Activated T-helper 1 cell treated with anti-CD3 and anti-CD28 coated beads, Interleukin-12 subunit alpha, Interleukin-12 subunit beta, Interleukin-2, Interleukin-4 antibody, amounts not matched to agents 30 ng/mL and 10 ng/mL and 1 ng/mL, durations not matched to agents 14 hours and 24 hours and 36 hours (primary cell): ENCODE measurements at regions not wholly inside any gene's neighbourhood (a gene's known extent, or its start where the extent isn't known, plus 50 kb on each side); places are given as distances from the start of the nearest gene placed in this dataset.
"Not testable (repeated sequence)": the region's sequence is repeated elsewhere in the genome, so short reads cannot be mapped to it uniquely, and the experiment has no call there.

Experiments
- DNase-seq: peaks from one replicate; pipeline ENCODE4 v3.0.0; 2021; ENCODE audit warnings: low spot score
- H3K27ac Mint-ChIP-seq: one replicate; pipeline ENCODE4 v1.8.0; 2021; ENCODE audit warnings: mild to moderate bottlenecking, mixed read lengths
- H3K27me3 Mint-ChIP-seq: one replicate; pipeline ENCODE4 v1.8.0; 2022; ENCODE audit warnings: mild to moderate bottlenecking, moderate library complexity, mixed read lengths; ENCODE audit not compliant: insufficient read depth
- H3K36me3 Mint-ChIP-seq: one replicate; pipeline ENCODE4 v1.8.0; 2021; ENCODE audit warnings: low read depth, mixed read lengths
- H3K4me1 Mint-ChIP-seq: one replicate; pipeline ENCODE4 v1.8.0; 2021; ENCODE audit warnings: low read depth, mixed read lengths
- H3K4me3 Mint-ChIP-seq: one replicate; pipeline ENCODE4 v1.8.0; 2021; ENCODE audit warnings: mild to moderate bottlenecking, moderate library complexity, mixed read lengths
- H3K9me3 Mint-ChIP-seq: one replicate; pipeline ENCODE4 v1.8.0; 2021; ENCODE audit warnings: mixed read lengths
- intact Hi-C: fragments of 100-400 bp; cut with micrococcal nuclease; formaldehyde crosslinking; loops from one replicate; pipeline ENCODE4 v1.15.1; 2024

DNA sequence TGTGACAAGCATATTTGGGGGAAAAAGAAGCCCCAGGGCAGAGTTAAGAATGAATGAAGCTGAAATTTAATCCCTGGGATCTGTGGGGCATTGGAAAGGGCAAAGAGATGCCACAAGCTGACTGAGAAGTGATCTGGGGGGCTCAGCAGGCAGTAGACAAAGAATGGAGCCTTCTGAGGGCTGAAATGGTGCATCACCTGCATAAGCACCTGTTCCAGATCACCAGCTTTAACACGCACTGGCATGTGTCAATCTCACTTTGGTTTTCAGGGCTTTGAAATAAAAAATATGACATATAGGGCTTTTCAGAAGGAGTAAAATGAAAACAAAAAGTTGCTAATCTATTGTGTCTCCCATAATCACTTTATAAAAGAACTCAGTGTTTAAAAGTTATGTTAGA lies 210.8 kb upstream of the ARHGEF26 start:
- no peaks in the 10 kb centered on the region for H3K4me1 Mint-ChIP-seq
- H3K9me3 Mint-ChIP-seq, result no peaks in the 10 kb centered on the region
- peaks cover 3% of the 10 kb centered on the region for H3K27me3 Mint-ChIP-seq
- no peak overlapping the region for H3K27ac Mint-ChIP-seq
- H3K36me3 Mint-ChIP-seq, result no peaks in the 10 kb centered on the region
- intact Hi-C loops, result no loop called here
- DNase-seq, result no peak
- H3K4me3 Mint-ChIP-seq, result no peak overlapping the region

DNA sequence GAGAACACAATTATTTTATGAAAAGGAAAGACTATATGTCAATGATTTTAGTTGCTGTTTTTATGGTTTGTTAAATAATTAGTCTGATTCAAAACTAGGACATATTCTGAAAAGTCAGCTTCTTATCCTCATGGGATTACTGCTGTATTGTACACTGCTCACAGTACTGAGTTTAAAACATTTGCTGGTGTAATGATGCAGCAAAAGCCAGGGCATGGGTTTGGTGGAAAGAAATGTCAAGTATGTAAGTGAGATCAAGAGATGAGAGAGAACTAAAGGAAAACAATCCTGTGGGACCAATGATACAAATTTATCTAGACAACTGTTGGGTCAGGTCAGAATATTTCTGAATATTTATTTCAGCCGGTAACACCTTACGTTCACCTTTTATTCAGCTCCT lies 210.1 kb upstream of the ARHGEF26 start:
- DNase-seq, result no peak
- Mint-ChIP-seq H3K4me1 (no peaks in the 10 kb centered on the region), H3K36me3 (no peaks in the 10 kb centered on the region), H3K4me3 (no peak overlapping the region), H3K27ac (no peak overlapping the region), H3K9me3 (no peaks in the 10 kb centered on the region), H3K27me3 (peaks cover 3% of the 10 kb centered on the region)
- intact Hi-C loops, result no loop called here

GRCh38 chr3:153919773-153920172 lies 201.4 kb upstream of the ARHGEF26 start:
- intact Hi-C loops, result no loop called here
- Mint-ChIP-seq H3K4me1 (no peaks in the 10 kb centered on the region), H3K27ac (no peak overlapping the region), H3K9me3 (no peaks in the 10 kb centered on the region), H3K4me3 (no peak overlapping the region), H3K36me3 (no peaks in the 10 kb centered on the region), H3K27me3 (no peaks in the 10 kb centered on the region)
- no peak for DNase-seq

- no peaks in the 10 kb centered on the region for H3K4me1 Mint-ChIP-seq
- intact Hi-C loops, result no loop called here
- no peaks in the 10 kb centered on the region for H3K36me3 Mint-ChIP-seq
- no peak overlapping the region for H3K4me3 Mint-ChIP-seq
- H3K9me3 Mint-ChIP-seq, result no peaks in the 10 kb centered on the region
- DNase-seq, result no peak
- H3K27ac Mint-ChIP-seq, result no peak overlapping the region
- no peaks in the 10 kb centered on the region for H3K27me3 Mint-ChIP-seq
These were observed 199.4 kb upstream of the ARHGEF26 start for GRCh38 chr3:153921826-153922225.

DNA sequence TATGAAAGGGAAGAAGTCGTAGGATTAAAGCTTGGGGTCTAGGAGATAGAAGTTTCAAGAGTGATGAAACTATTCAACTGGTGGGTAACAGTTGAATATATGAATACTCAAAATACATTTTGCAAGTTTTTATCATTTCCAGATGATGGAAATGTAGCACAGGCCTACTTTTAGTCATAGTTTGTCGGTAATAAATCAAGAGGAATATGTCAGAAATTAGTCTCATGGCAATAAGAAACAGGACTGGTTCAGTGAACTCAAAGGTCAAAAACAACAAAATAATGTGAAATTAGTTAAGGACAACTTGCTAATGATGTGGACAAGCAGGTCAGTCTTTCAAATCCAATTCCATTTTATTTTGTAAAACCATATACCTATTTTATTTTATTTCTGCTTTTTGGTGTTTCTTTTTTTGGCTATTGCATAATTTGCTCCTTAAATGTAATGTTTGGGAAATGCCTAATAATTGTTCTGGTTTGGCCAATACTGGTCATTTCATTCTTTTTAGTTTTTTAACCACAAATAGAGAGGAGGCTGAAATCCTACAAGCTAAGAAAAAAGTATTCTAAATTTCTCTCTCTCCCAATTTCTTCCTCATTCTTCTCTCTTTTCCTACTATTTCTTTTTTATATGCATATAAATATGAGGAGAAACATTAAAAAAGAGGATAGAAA lies 195.2 kb upstream of the ARHGEF26 start:
- H3K9me3 Mint-ChIP-seq, result no peaks in the 10 kb centered on the region
- peaks cover 7% of the 10 kb centered on the region for H3K27me3 Mint-ChIP-seq
- H3K27ac Mint-ChIP-seq, result no peak overlapping the region
- no peak overlapping the region for H3K4me3 Mint-ChIP-seq
- H3K36me3 Mint-ChIP-seq, result no peaks in the 10 kb centered on the region
- intact Hi-C loops, result no loop called here
- no peak for DNase-seq
- no peaks in the 10 kb centered on the region for H3K4me1 Mint-ChIP-seq

GRCh38 chr3:153927107-153927506 lies 194.1 kb upstream of the ARHGEF26 start:
- H3K9me3 Mint-ChIP-seq, result no peaks in the 10 kb centered on the region
- no peak for DNase-seq
- H3K27ac Mint-ChIP-seq, result no peak overlapping the region
- H3K36me3 Mint-ChIP-seq, result no peaks in the 10 kb centered on the region
- intact Hi-C loops, result no loop called here
- no peaks in the 10 kb centered on the region for H3K4me1 Mint-ChIP-seq
- H3K4me3 Mint-ChIP-seq, result no peak overlapping the region
- peaks cover 7% of the 10 kb centered on the region for H3K27me3 Mint-ChIP-seq

DNA sequence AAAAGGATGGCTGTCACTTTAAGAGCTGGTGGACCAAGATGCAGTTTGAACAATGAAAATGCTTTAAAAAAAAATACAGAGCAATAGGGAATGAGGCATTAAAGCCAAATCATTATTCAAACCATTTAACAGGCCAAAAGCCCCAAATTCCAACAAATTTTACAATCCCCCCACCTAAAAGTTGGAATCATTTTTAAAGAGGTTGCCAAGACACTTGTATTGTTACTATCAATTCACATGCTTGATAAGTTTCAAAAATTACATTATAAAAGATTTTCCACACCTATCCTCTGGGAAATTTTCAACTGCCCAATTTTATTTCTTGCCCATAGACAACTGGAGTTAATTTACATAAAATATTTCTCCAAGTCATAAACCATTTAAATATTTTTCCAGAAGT lies 192.3 kb upstream of the ARHGEF26 start:
- DNase-seq, result no peak
- no peak overlapping the region for H3K4me3 Mint-ChIP-seq
- peaks cover 7% of the 10 kb centered on the region for H3K27me3 Mint-ChIP-seq
- no peaks in the 10 kb centered on the region for H3K36me3 Mint-ChIP-seq
- H3K4me1 Mint-ChIP-seq, result no peaks in the 10 kb centered on the region
- H3K9me3 Mint-ChIP-seq, result no peaks in the 10 kb centered on the region
- no peak overlapping the region for H3K27ac Mint-ChIP-seq
- intact Hi-C loops, result no loop called here

DNA sequence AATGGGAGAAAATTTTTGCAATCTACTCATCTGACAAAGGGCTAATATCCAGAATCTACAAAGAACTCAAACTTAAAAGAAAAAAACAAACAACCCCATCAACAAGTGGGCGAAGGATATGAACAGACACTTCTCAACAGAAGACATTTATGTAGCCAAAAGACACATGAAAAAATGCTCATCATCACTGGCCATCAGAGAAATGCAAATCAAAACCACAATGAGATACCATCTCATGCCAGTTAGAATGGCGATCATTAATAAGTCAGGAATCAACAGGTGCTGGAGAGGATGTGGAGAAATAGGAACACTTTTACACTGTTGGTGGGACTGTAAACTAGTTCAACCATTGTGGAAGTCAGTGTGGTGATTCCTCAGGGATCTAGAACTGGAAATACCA lies 187.7 kb upstream of the ARHGEF26 start:
- H3K4me3 Mint-ChIP-seq, H3K36me3 Mint-ChIP-seq, DNase-seq, H3K27me3 Mint-ChIP-seq, intact Hi-C loops, H3K27ac Mint-ChIP-seq, H3K9me3 Mint-ChIP-seq, H3K4me1 Mint-ChIP-seq: not testable (repeated sequence)

- no peaks in the 10 kb centered on the region for H3K36me3 Mint-ChIP-seq
These were observed 177.1 kb upstream of the ARHGEF26 start for GRCh38 chr3:153944084-153944483.

DNA sequence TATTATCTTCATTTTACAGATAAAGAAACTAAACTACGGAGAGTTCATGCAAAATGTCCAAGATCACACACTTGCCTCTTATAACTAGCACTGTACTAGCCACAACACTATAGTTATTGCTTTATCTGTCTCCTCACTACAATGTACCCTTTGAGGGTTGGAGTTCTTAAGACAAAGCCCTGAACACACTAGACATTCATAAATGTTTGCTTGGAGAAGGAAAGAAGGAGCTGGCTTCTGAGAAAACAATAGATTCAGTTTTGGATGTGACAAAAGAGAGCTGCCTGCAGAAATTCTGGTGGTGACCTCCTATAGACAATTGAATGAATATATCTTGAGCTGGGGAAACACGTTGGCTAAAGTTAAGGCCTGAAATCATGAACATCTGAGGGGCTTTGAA lies 169.9 kb upstream of the ARHGEF26 start:
- Mint-ChIP-seq H3K4me1 (no peaks in the 10 kb centered on the region), H3K36me3 (no peaks in the 10 kb centered on the region), H3K27me3 (peaks cover 4% of the 10 kb centered on the region), H3K27ac (no peak overlapping the region), H3K9me3 (no peaks in the 10 kb centered on the region), H3K4me3 (no peak overlapping the region)
- DNase-seq, result no peak
- intact Hi-C loops, result no loop called here

More at GRCh38 chr3:153944084-153944483, 177.1 kb upstream of the ARHGEF26 start:
- H3K9me3 Mint-ChIP-seq, result no peaks in the 10 kb centered on the region
- H3K4me1 Mint-ChIP-seq, result no peaks in the 10 kb centered on the region
- no peak for DNase-seq
- H3K27me3 Mint-ChIP-seq, result peaks cover 4% of the 10 kb centered on the region
- H3K27ac Mint-ChIP-seq, result no peak overlapping the region
- no peak overlapping the region for H3K4me3 Mint-ChIP-seq
- intact Hi-C loops, result no loop called here

DNA sequence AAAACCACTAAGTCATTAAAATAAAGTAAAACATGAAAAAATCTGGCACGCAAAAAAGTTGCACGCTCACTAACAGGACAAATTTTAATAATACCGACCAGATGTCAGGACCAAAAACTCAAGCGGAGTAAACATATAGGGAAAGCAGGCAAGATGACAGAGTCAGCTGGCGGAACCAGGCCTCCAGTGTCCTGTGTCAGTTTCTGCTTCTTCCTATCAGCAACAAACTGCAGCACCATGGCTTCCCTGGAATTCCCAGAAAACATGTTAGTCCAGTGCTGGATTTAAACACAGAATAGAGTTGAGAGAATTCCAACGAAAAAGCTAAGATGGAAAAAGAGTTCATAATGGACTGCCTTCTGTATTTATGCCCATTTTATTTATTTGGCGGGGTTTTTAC lies 169.1 kb upstream of the ARHGEF26 start:
- H3K4me1 Mint-ChIP-seq, result no peaks in the 10 kb centered on the region
- H3K4me3 Mint-ChIP-seq, result no peak overlapping the region
- intact Hi-C loops, result no loop called here

GRCh38 chr3:153956613-153957012 lies 164.6 kb upstream of the ARHGEF26 start:
- Mint-ChIP-seq H3K36me3 (no peaks in the 10 kb centered on the region), H3K9me3 (no peaks in the 10 kb centered on the region), H3K4me1 (no peaks in the 10 kb centered on the region), H3K27me3 (no peaks in the 10 kb centered on the region), H3K27ac (no peak overlapping the region), H3K4me3 (no peak overlapping the region)
- DNase-seq, result no peak
- intact Hi-C loops, result no loop called here

More for the DNA sequence above, 169.1 kb upstream of the ARHGEF26 start:
- Mint-ChIP-seq H3K27me3 (no peaks in the 10 kb centered on the region), H3K9me3 (no peaks in the 10 kb centered on the region), H3K36me3 (no peaks in the 10 kb centered on the region), H3K27ac (no peak overlapping the region)
- no peak for DNase-seq

GRCh38 chr3:153957421-153957820 lies 163.8 kb upstream of the ARHGEF26 start:
- H3K27me3 Mint-ChIP-seq, result no peaks in the 10 kb centered on the region
- intact Hi-C loops, result no loop called here
- no peaks in the 10 kb centered on the region for H3K9me3 Mint-ChIP-seq
- H3K4me1 Mint-ChIP-seq, result no peaks in the 10 kb centered on the region
- H3K4me3 Mint-ChIP-seq, result no peak overlapping the region
- no peak for DNase-seq
- H3K27ac Mint-ChIP-seq, result no peak overlapping the region
- H3K36me3 Mint-ChIP-seq, result no peaks in the 10 kb centered on the region
